HG02870 (cell line): ENCODE measurements at regions not wholly inside any gene's neighbourhood (a gene's known extent, or its start where the extent isn't known, plus 50 kb on each side); places are given as distances from the start of the nearest gene placed in this dataset.
A peak's percentile ranks its signal among the peaks of the same experiment; 100 is the strongest.
"Not testable (repeated sequence)": the region's sequence is repeated elsewhere in the genome, so short reads cannot be mapped to it uniquely, and the experiment has no call there.

Experiments
- ATAC-seq: cut with Tn5 transposase; IDR thresholded peaks from one replicate; pipeline ENCODE4 v1.9.1; 2021; ENCODE audit warnings: mild to moderate bottlenecking, moderate library complexity; ENCODE audit not compliant: unreplicated experiment

- not testable (repeated sequence) for ATAC-seq
Observed at GRCh38 chr10:47711428-47711827, 52.0 kb downstream of the SYT15B start.

- ATAC-seq, result not testable (repeated sequence)
Observed at GRCh38 chr10:47710443-47710842, 52.9 kb downstream of the SYT15B start.

GRCh38 chr10:47705698-47706414 is 57.5 kb downstream of the SYT15B start:
- ATAC-seq, result peak; percentile 87

- not testable (repeated sequence) for ATAC-seq
Observed at GRCh38 chr10:47701285-47701684, 62.1 kb downstream of the SYT15B start.

- ATAC-seq, result not testable (repeated sequence)
Observed at GRCh38 chr10:47699854-47700253, 63.5 kb downstream of the SYT15B start.

- not testable (repeated sequence) for ATAC-seq
Observed at GRCh38 chr10:47696170-47696569, 67.2 kb downstream of the SYT15B start.

GRCh38 chr10:47695149-47695548 is 68.2 kb downstream of the SYT15B start:
- ATAC-seq, result not testable (repeated sequence)

GRCh38 chr10:47690304-47690703 is 73.1 kb downstream of the SYT15B start:
- not testable (repeated sequence) for ATAC-seq

GRCh38 chr10:47683826-47684475 is 79.4 kb downstream of the SYT15B start:
- not testable (repeated sequence) for ATAC-seq

- ATAC-seq, result not testable (repeated sequence)
Observed at GRCh38 chr10:47681638-47681990, 81.8 kb downstream of the SYT15B start.

GRCh38 chr10:47680848-47681637 is 82.3 kb downstream of the SYT15B start:
- ATAC-seq, result not testable (repeated sequence)

- not testable (repeated sequence) for ATAC-seq
Observed at GRCh38 chr10:47676102-47676501, 87.3 kb downstream of the SYT15B start.

GRCh38 chr10:47675577-47675976 is 87.8 kb downstream of the SYT15B start:
- ATAC-seq, result not testable (repeated sequence)

GRCh38 chr10:47673128-47673527 is 90.3 kb downstream of the SYT15B start:
- not testable (repeated sequence) for ATAC-seq

GRCh38 chr10:47670857-47671256 is 92.5 kb downstream of the SYT15B start:
- ATAC-seq, result not testable (repeated sequence)

GRCh38 chr10:47661955-47662577 is 101.3 kb downstream of the SYT15B start:
- ATAC-seq, result not testable (repeated sequence)

- not testable (repeated sequence) for ATAC-seq
Observed at GRCh38 chr10:47656732-47657131, 106.7 kb downstream of the SYT15B start.

- not testable (repeated sequence) for ATAC-seq
Observed at GRCh38 chr10:47654161-47654560, 109.2 kb downstream of the SYT15B start.

GRCh38 chr10:47648594-47648993 is 114.8 kb downstream of the SYT15B start:
- not testable (repeated sequence) for ATAC-seq

- ATAC-seq, result not testable (repeated sequence)
Observed at GRCh38 chr10:47647523-47648101, 115.8 kb downstream of the SYT15B start.
